K562 (cell line): ENCODE measurements at regions not wholly inside any gene's neighbourhood (a gene's known extent, or its start where the extent isn't known, plus 50 kb on each side); places are given as distances from the start of the nearest gene placed in this dataset.

Source experiments
- ATAC-seq: fragments of 200-7000 bp; cut with Tn5 transposase; 3 replicates; pipeline ENCODE4 v1.9.1; 2020; ENCODE audit warnings: moderate library complexity
- BruUV-seq: library from RNA; stranded (reverse); fragments of 400-500 nt; replicated peaks from 2 replicates; lab custom pipeline; 2021; lab: Mats Ljungman, UMichigan
- CTCF ChIA-PET: fragments of 300-600 bp; formaldehyde crosslinking; extraction: SDS; loops from one replicate; lab custom pipeline; 2021; ENCODE audit warnings: low intra/inter-chr PET ratio; lab: Yijun Ruan, JAX
- POLR2A ChIA-PET: fragments of 300-600, 350-650 bp; sonication (Branson Sonifier 250); formaldehyde crosslinking; extraction: SDS; loops from one replicate; lab custom pipeline; 2021; ENCODE audit warnings: antibody characterized with exemption, inconsistent platforms; lab: Yijun Ruan, JAX
- DNase-seq, 4 experiments: peaks; one replicate each; pipeline versions ENCODE4 v3.0.0 to v3.0.0-alpha.2; 2011 to 2018; ENCODE audit warnings: low spot score in 3 of 4, mixed read lengths in 3 of 4; ENCODE audit errors: extremely low read depth in 1 of 4
- FAIRE-seq: peaks from 2 replicates; lab custom pipeline; 2011; peaks lifted over from hg19 to GRCh38; lab: Jason Lieb, UNC
- H2AFZ ChIP-seq: 2 replicates; pipeline ENCODE4 v1.6.0; 2011; ENCODE audit warnings: low read depth, low read length, control low read depth, inconsistent platforms
- H3K27ac ChIP-seq: fragments of 200-600 bp; 3 replicates; pipeline ENCODE4 v1.8.0; 2011; ENCODE audit warnings: low read depth, mild to moderate bottlenecking, control low read depth, inconsistent platforms, low read length, moderate library complexity, mixed read lengths; ENCODE audit errors: extremely low read depth
- H3K27me3 ChIP-seq, 2 experiments: fragments of 300-600 bp in 1 of 2; 2 replicates in 1 of 2; 3 replicates in 1 of 2; pipeline versions ENCODE4 v1.6.0 to v1.8.0; 2011; ENCODE audit warnings: inconsistent platforms in 2 of 2, low read length in 2 of 2, mild to moderate bottlenecking in 1 of 2, mixed read lengths in 1 of 2, moderate library complexity in 1 of 2; ENCODE audit not compliant: control insufficient read depth in 2 of 2, insufficient read depth in 2 of 2
- H3K36me3 ChIP-seq: fragments of 300-600 bp; 3 replicates; pipeline ENCODE4 v1.8.0; 2011; ENCODE audit warnings: mild to moderate bottlenecking, low read length, inconsistent platforms; ENCODE audit not compliant: control insufficient read depth, insufficient read depth
- H3K4me1 ChIP-seq, 2 experiments: fragments of 200-600 bp in 1 of 2; replicated peaks in 1 of 2; 2 replicates in 1 of 2; 3 replicates in 1 of 2; pipeline versions ENCODE4 v1.5.1 to v1.8.0; 2011; ENCODE audit warnings: inconsistent platforms in 2 of 2, low read length in 2 of 2, mild to moderate bottlenecking in 1 of 2, mixed read lengths in 1 of 2, moderate library complexity in 1 of 2; ENCODE audit not compliant: control insufficient read depth in 2 of 2, insufficient read depth in 2 of 2
- H3K4me2 ChIP-seq: 2 replicates; pipeline ENCODE4 v1.6.1; 2011; ENCODE audit warnings: low read length, control low read depth, inconsistent platforms, mixed read lengths; ENCODE audit not compliant: insufficient read depth
- H3K4me3 ChIP-seq: fragments of 200-600 bp; sonication (generic), shearing (Covaris generic); 2 replicates; pipeline ENCODE4 v1.5.1; 2016; ENCODE audit warnings: control low read depth, inconsistent platforms
- H3K79me2 ChIP-seq: fragments of 200-600 bp; 3 replicates; pipeline ENCODE4 v1.8.0; 2011; ENCODE audit warnings: low read length, inconsistent platforms; ENCODE audit not compliant: control insufficient read depth, insufficient read depth
- H3K9ac ChIP-seq, 2 experiments: 2 replicates each; pipeline versions ENCODE4 v1.6.0 to v1.6.1; 2011; ENCODE audit warnings: low read depth in 2 of 2, low read length in 2 of 2, control low read depth in 1 of 2, inconsistent platforms in 1 of 2, mild to moderate bottlenecking in 1 of 2, mixed read lengths in 1 of 2; ENCODE audit not compliant: insufficient read depth in 1 of 2
- H3K9me1 ChIP-seq: one replicate; pipeline ENCODE4 v1.6.0; 2011; ENCODE audit warnings: inconsistent platforms, mild to moderate bottlenecking, low read length, moderate library complexity; ENCODE audit not compliant: control insufficient read depth, insufficient read depth
- H3K9me3 ChIP-seq: replicated peaks from 2 replicates; pipeline ENCODE4 v1.5.1; 2011; ENCODE audit warnings: low read depth, low read length, inconsistent platforms; ENCODE audit not compliant: control insufficient read depth, insufficient read depth
- H4K20me1 ChIP-seq: replicated peaks from 2 replicates; pipeline ENCODE4 v1.6.1; 2011; ENCODE audit warnings: low read length, inconsistent platforms, mixed read lengths; ENCODE audit not compliant: control insufficient read depth, insufficient read depth
- ELF2 ChIP-seq: fragments of 250-450 bp; sonication (Bioruptor Pico); IDR thresholded peaks from 2 replicates; pipeline ENCODE4 v1.5.0; 2021; ENCODE audit warnings: mild to moderate bottlenecking
- SPI1 ChIP-seq: IDR thresholded peaks from 2 replicates; pipeline ENCODE4 v1.6.1; 2011; ENCODE audit warnings: low read depth, low read length, control low read depth, borderline replicate concordance
- TEAD4 ChIP-seq, 2 experiments: sonication (generic) in 1 of 2; formaldehyde crosslinking in 1 of 2; IDR thresholded peaks; 2 replicates each; pipeline versions ENCODE4 v1.6.1 to v1.8.0; 2012 to 2022; ENCODE audit warnings: borderline replicate concordance in 1 of 2, inconsistent platforms in 1 of 2, low read length in 1 of 2, mild to moderate bottlenecking in 1 of 2, missing genetic modification reagents in 1 of 2
- ZKSCAN3 ChIP-seq: fragments of 250-450 bp; sonication (Bioruptor Pico); IDR thresholded peaks from 2 replicates; pipeline ENCODE4 v1.4.0; 2020
- ZNF124 ChIP-seq: sonication (generic); formaldehyde crosslinking; IDR thresholded peaks from 2 replicates; pipeline ENCODE4 v1.8.1; 2022; ENCODE audit warnings: missing genetic modification reagents
- ZNF224 ChIP-seq: sonication (generic); formaldehyde crosslinking; IDR thresholded peaks from 2 replicates; pipeline ENCODE4 v1.8.0; 2022; ENCODE audit warnings: mild to moderate bottlenecking, missing genetic modification reagents
- WGBS: fragments of 100-300 bp; shearing (Covaris generic); methylation state at CpG from one replicate; pipeline ENCODE4 v1.1.6; 2016; ENCODE audit warnings: low coverage, mixed read lengths; ENCODE audit not compliant: insufficient coverage; ENCODE audit errors: missing lambda C conversion rate; 5-methylcytosine and 5-hydroxymethylcytosine counted together
- in situ Hi-C: fragments of 300-500 bp; cut with MboI; formaldehyde crosslinking; loops from 4 replicates; pipeline ENCODE4 v1.15.0; 2018; ENCODE audit warnings: inconsistent platforms, mixed read lengths
- intact Hi-C: fragments of 100-400 bp; cut with micrococcal nuclease; formaldehyde crosslinking; loops from 2 replicates; pipeline ENCODE4 v1.14.2; 2022
- TF ChIP-seq, protein P1 (sequence below): fragments of 450-650 bp; conservative IDR thresholded peaks from 2 replicates; pipeline ENCODE4 v1.6.1; 2016; ENCODE audit warnings: missing genetic modification characterization, low read depth, mild to moderate bottlenecking, control low read depth, missing compliant biosample characterization
- TF ChIP-seq, protein P2 (sequence below): sonication (generic); formaldehyde crosslinking; IDR thresholded peaks from 2 replicates; pipeline ENCODE4 v1.8.1; 2023; ENCODE audit warnings: mild to moderate bottlenecking, missing genetic modification reagents
- TF ChIP-seq, protein P3 (sequence below): fragments of 450-650 bp; formaldehyde crosslinking; IDR thresholded peaks from 2 replicates; pipeline ENCODE4 v1.4.0; 2020; ENCODE audit warnings: mild to moderate bottlenecking, moderate library complexity

DNA sequence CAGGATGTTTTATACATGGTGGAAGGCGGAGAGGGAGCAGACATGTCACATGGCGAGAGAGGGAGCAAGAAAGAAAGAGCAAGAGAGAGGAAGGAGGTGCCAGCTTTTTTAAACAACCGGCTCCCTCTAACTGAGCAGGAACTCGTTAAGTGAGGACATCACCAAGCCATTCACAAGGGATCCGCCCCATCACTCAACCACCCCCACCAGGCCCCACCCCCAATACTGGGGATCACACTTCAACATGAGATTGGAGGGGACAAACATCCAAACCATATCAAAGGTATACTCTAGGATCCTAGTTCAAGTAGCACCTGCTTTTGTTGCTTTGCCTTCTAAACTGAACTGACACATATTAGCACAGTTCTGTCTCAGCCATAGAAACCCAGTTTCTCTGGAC, 141.9 kb upstream of the KLF14 start:
- intact Hi-C loops (loop anchor here (1.0 to 5.0 kb wide), 4 partner anchors 20 to 631 kb away; no protein-coding TSS in a partner anchor), in situ Hi-C loops (no loop called here)
- no TSS peak for BruUV-seq
- ChIA-PET POLR2A (interaction anchor here (0.9 to 1.2 kb wide), 2 partner anchors 9 to 13 kb away, joined by 3 to 4 read pairs; no protein-coding TSS in a partner anchor), CTCF (interaction anchor here (0.6 to 3.0 kb wide), 8 partner anchors 20 to 779 kb away, joined by 3 to 23 read pairs (median 3); no protein-coding TSS in a partner anchor)
- FAIRE-seq = no peak
- TF ChIP-seq, protein P1, sequence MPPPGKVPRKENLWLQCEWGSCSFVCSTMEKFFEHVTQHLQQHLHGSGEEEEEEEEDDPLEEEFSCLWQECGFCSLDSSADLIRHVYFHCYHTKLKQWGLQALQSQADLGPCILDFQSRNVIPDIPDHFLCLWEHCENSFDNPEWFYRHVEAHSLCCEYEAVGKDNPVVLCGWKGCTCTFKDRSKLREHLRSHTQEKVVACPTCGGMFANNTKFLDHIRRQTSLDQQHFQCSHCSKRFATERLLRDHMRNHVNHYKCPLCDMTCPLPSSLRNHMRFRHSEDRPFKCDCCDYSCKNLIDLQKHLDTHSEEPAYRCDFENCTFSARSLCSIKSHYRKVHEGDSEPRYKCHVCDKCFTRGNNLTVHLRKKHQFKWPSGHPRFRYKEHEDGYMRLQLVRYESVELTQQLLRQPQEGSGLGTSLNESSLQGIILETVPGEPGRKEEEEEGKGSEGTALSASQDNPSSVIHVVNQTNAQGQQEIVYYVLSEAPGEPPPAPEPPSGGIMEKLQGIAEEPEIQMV = no peak
- no peaks in the 10 kb centered on the region for H3K9me3 ChIP-seq
- WGBS = 59% methylated on average over 5 of the region's 5 CpGs
- no peaks in the 10 kb centered on the region for H3K9me1 ChIP-seq
- DNase-seq = no peak
- no peak overlapping the region for H3K9ac ChIP-seq
- H2AFZ ChIP-seq = no peak overlapping the region
- ATAC-seq = peak; percentile 19; the same call in 2 of the 3 replicates
- no peaks in the 10 kb centered on the region for H3K36me3 ChIP-seq
- no peak overlapping the region for H3K4me3 ChIP-seq
- no peak overlapping the region for H3K4me2 ChIP-seq
- no peaks in the 10 kb centered on the region for H3K4me1 ChIP-seq
- H3K27me3 ChIP-seq = no peaks in the 10 kb centered on the region
- no peak overlapping the region for H3K27ac ChIP-seq
- H3K79me2 ChIP-seq = no peaks in the 10 kb centered on the region
- 0 out of 2 replicates have a peak, but pooled peaks cover 3% of the 10 kb centered on the region for H4K20me1 ChIP-seq

DNA sequence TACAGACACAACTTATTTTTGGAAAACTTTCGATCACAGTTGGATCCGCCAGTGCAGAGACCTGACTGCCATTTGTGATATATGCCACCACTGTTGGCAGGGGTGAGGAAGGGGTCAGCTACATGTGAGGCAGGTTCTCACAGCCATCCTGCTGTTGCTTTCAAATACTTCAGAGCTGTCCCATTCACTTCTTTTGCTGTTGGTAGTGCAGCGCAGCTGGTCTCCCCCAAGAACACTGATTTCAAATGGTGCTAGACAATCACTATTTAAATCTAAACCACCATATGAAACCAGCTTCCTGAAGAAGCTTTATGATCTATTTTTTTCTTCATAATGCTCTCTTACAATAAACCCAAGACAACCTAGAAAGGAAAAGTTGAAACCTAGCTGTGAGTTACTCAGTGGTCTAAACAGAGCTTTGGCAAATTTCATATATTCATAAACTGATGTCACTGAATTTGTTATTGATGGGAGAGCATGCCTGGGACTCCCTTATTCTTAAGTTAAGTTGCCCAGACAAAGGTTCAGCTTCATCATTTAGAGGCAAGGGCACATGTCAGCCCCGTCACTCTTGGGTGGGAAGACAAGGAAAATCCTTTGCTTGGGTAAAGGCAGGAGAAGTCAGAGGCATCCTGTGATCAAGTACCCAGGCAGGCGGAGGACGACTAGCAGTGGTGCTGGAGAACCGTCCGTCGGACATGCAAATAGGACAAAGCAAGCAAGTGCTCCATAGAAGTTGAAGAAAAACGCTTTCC, 143.4 kb upstream of the KLF14 start:
- H3K9me3 ChIP-seq = no peaks in the 10 kb centered on the region
- DNase-seq (no peak), ATAC-seq (no peak), FAIRE-seq (no peak)
- H4K20me1 ChIP-seq = 0 out of 2 replicates have a peak, but pooled peaks cover 3% of the 10 kb centered on the region
- no TSS peak for BruUV-seq
- H3K4me3 ChIP-seq = no peak overlapping the region
- H3K36me3 ChIP-seq = no peaks in the 10 kb centered on the region
- no peaks in the 10 kb centered on the region for H3K9me1 ChIP-seq
- no peak overlapping the region for H3K4me2 ChIP-seq
- no peaks in the 10 kb centered on the region for H3K79me2 ChIP-seq
- in situ Hi-C loops (no loop called here), intact Hi-C loops (loop anchor here (5.0 kb wide), 1 partner anchor 630 kb away; no protein-coding TSS in a partner anchor)
- 67% methylated on average over 10 of the region's 10 CpGs for WGBS
- no peaks in the 10 kb centered on the region for H3K4me1 ChIP-seq
- no peak overlapping the region for H3K9ac ChIP-seq
- no peak overlapping the region for H3K27ac ChIP-seq
- ChIA-PET CTCF (no interaction called here), POLR2A (interaction anchor here (0.6 to 1.0 kb wide), 4 partner anchors 20 to 202 kb away, joined by 3 to 4 read pairs (median 3); no protein-coding TSS in a partner anchor)
- H2AFZ ChIP-seq = no peak overlapping the region
- no peaks in the 10 kb centered on the region for H3K27me3 ChIP-seq
- TF ChIP-seq, protein P2, sequence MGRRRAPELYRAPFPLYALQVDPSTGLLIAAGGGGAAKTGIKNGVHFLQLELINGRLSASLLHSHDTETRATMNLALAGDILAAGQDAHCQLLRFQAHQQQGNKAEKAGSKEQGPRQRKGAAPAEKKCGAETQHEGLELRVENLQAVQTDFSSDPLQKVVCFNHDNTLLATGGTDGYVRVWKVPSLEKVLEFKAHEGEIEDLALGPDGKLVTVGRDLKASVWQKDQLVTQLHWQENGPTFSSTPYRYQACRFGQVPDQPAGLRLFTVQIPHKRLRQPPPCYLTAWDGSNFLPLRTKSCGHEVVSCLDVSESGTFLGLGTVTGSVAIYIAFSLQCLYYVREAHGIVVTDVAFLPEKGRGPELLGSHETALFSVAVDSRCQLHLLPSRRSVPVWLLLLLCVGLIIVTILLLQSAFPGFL (CRISPR knock-in tag) = no peak
- TF ChIP-seq ZNF224 (CRISPR knock-in tag) = no peak
- no peak for TF ChIP-seq ELF2 (CRISPR knock-in tag)
- no peak for TF ChIP-seq SPI1
- no peak for TF ChIP-seq TEAD4 (IDR thresholded peaks at IDR 0.05; ENCODE audit: low read length)
- no peak for TF ChIP-seq TEAD4 (CRISPR knock-in tag; IDR thresholded peaks at IDR 0.05; ENCODE audit: borderline replicate concordance)
- TF ChIP-seq ZKSCAN3 (CRISPR knock-in tag) = no peak
- TF ChIP-seq, protein P3, sequence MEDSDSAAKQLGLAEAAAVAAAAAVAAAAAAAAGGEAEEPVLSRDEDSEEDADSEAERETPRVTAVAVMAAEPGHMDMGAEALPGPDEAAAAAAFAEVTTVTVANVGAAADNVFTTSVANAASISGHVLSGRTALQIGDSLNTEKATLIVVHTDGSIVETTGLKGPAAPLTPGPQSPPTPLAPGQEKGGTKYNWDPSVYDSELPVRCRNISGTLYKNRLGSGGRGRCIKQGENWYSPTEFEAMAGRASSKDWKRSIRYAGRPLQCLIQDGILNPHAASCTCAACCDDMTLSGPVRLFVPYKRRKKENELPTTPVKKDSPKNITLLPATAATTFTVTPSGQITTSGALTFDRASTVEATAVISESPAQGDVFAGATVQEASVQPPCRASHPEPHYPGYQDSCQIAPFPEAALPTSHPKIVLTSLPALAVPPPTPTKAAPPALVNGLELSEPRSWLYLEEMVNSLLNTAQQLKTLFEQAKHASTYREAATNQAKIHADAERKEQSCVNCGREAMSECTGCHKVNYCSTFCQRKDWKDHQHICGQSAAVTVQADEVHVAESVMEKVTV (CRISPR knock-in tag) = no peak
- no peak for TF ChIP-seq ZNF124
